Fibroblast of lung (primary cell): ENCODE measurements at regions not wholly inside any gene's neighbourhood (a gene's known extent, or its start where the extent isn't known, plus 50 kb on each side); places are given as distances from the start of the nearest gene placed in this dataset.
A peak's percentile ranks its signal among the peaks of the same experiment; 100 is the strongest.
"Not testable (repeated sequence)": the region's sequence is repeated elsewhere in the genome, so short reads cannot be mapped to it uniquely, and the experiment has no call there.

ENCODE experiments used
- DNase-seq, 2 donors: peaks; one replicate each; pipeline versions ENCODE4 v3.0.0 to v3.0.0-alpha.2; 2010; ENCODE audit warnings: low read depth in 2 of 2
- H2AFZ ChIP-seq: 2 replicates; pipeline ENCODE4 v1.5.1; 2012; ENCODE audit warnings: low read length, control low read depth, inconsistent platforms
- H3K27ac ChIP-seq: 2 replicates; pipeline ENCODE4 v1.5.1; 2011; ENCODE audit warnings: low read length, control low read depth; ENCODE audit not compliant: insufficient read depth
- H3K27me3 ChIP-seq: 2 replicates; pipeline ENCODE4 v1.5.1; 2011; ENCODE audit warnings: mild to moderate bottlenecking, low read length; ENCODE audit not compliant: control insufficient read depth, insufficient read depth
- H3K36me3 ChIP-seq: 2 replicates; pipeline ENCODE4 v1.5.1; 2011; ENCODE audit warnings: low read length; ENCODE audit not compliant: control insufficient read depth, insufficient read depth
- H3K4me1 ChIP-seq: 2 replicates; pipeline ENCODE4 v1.5.1; 2011; ENCODE audit warnings: low read length; ENCODE audit not compliant: control insufficient read depth, insufficient read depth; ENCODE audit errors: extremely low read depth
- H3K4me2 ChIP-seq: 2 replicates; pipeline ENCODE4 v1.5.1; 2011; ENCODE audit warnings: low read length, control low read depth; ENCODE audit not compliant: insufficient read depth; ENCODE audit errors: extremely low read depth
- H3K4me3 ChIP-seq, 4 experiments: fragments of 200-600 bp in 1 of 4; sonication (generic) in 1 of 4; replicated peaks in 1 of 4; 2 replicates each; pipeline ENCODE4 v1.5.1; 2011 to 2016; ENCODE audit warnings: low read length in 4 of 4, low read depth in 3 of 4, mild to moderate bottlenecking in 3 of 4, control low read depth in 2 of 4, inconsistent platforms in 1 of 4, mixed read lengths in 1 of 4; ENCODE audit not compliant: insufficient read depth in 1 of 4; ENCODE audit errors: control extremely low read depth in 1 of 4
- H3K79me2 ChIP-seq: 2 replicates; pipeline ENCODE4 v1.5.1; 2012; ENCODE audit warnings: mild to moderate bottlenecking, low read length, inconsistent platforms; ENCODE audit not compliant: control insufficient read depth, insufficient read depth
- H3K9ac ChIP-seq: 2 replicates; pipeline ENCODE4 v1.5.1; 2011; ENCODE audit warnings: mild to moderate bottlenecking, low read length, control low read depth; ENCODE audit not compliant: insufficient read depth
- H3K9me3 ChIP-seq: 2 replicates; pipeline ENCODE4 v1.5.1; 2012; ENCODE audit warnings: low read depth, low read length; ENCODE audit not compliant: control insufficient read depth, insufficient read depth
- H4K20me1 ChIP-seq: 2 replicates; pipeline ENCODE4 v1.5.1; 2011; ENCODE audit warnings: low read length; ENCODE audit not compliant: control insufficient read depth, insufficient read depth; ENCODE audit errors: extremely low read depth
- CTCF ChIP-seq, 2 donors: IDR thresholded peaks in 1 of 2; conservative IDR thresholded peaks in 1 of 2; 1 replicate in 1 of 2; 2 replicates in 1 of 2; pipeline ENCODE4 v1.5.1; 2011 to 2012; ENCODE audit warnings: low read length in 2 of 2, control low read depth in 1 of 2, inconsistent platforms in 1 of 2, low read depth in 1 of 2, mild to moderate bottlenecking in 1 of 2
- EZH2 ChIP-seq: IDR thresholded peaks from 2 replicates; pipeline ENCODE4 v1.5.1; 2012; ENCODE audit warnings: low read length, control low read depth, mild to moderate bottlenecking; ENCODE audit errors: missing control alignments

GRCh38 chr5:17336054-17336453 lies 118.6 kb downstream of the BASP1 start:
- no peak for DNase-seq
- no peak overlapping the region for H3K9ac ChIP-seq
- no peak overlapping the region for H3K4me2 ChIP-seq
- H2AFZ ChIP-seq, result no peak overlapping the region
- H4K20me1 ChIP-seq, result no peaks in the 10 kb centered on the region
- TF ChIP-seq CTCF (conservative IDR thresholded peaks at IDR 0.05 in 1 of 2, IDR thresholded peaks at IDR 0.05 in 1 of 2; ENCODE audit: low read depth in 1 of 2, low read length in 2 of 2), result no peak
- no peak for TF ChIP-seq EZH2
- H3K79me2 ChIP-seq, result no peaks in the 10 kb centered on the region
- no peak overlapping the region for H3K4me3 ChIP-seq
- H3K4me1 ChIP-seq, result no peaks in the 10 kb centered on the region
- H3K9me3 ChIP-seq, result no peaks in the 10 kb centered on the region
- no peaks in the 10 kb centered on the region for H3K36me3 ChIP-seq
- H3K27ac ChIP-seq, result no peak overlapping the region
- no peaks in the 10 kb centered on the region for H3K27me3 ChIP-seq

- not testable (repeated sequence) for H2AFZ ChIP-seq, H3K4me3 ChIP-seq, H3K27me3 ChIP-seq, H4K20me1 ChIP-seq, H3K4me2 ChIP-seq, H3K36me3 ChIP-seq, H3K4me1 ChIP-seq, H3K9me3 ChIP-seq, H3K79me2 ChIP-seq, DNase-seq, H3K9ac ChIP-seq, H3K27ac ChIP-seq
These were observed 119.3 kb downstream of the BASP1 start for GRCh38 chr5:17336723-17337122.

- H3K4me2 ChIP-seq, result no peak overlapping the region
- no peak overlapping the region for H2AFZ ChIP-seq
- no peaks in the 10 kb centered on the region for H4K20me1 ChIP-seq
- H3K9ac ChIP-seq, result no peak overlapping the region
- no peaks in the 10 kb centered on the region for H3K9me3 ChIP-seq
- TF ChIP-seq EZH2 (no peak), CTCF (conservative IDR thresholded peaks at IDR 0.05 in 1 of 2, IDR thresholded peaks at IDR 0.05 in 1 of 2; ENCODE audit: low read depth in 1 of 2, low read length in 2 of 2) (no peak)
- DNase-seq, result no peak
- H3K4me3 ChIP-seq, result no peak overlapping the region
- no peak overlapping the region for H3K27ac ChIP-seq
- no peaks in the 10 kb centered on the region for H3K79me2 ChIP-seq
- no peaks in the 10 kb centered on the region for H3K27me3 ChIP-seq
- H3K4me1 ChIP-seq, result no peaks in the 10 kb centered on the region
- no peaks in the 10 kb centered on the region for H3K36me3 ChIP-seq
These were observed 122.4 kb downstream of the BASP1 start for GRCh38 chr5:17339841-17340240.

GRCh38 chr5:17340379-17340778 lies 122.9 kb downstream of the BASP1 start:
- H3K4me1 ChIP-seq, result no peaks in the 10 kb centered on the region
- H2AFZ ChIP-seq, result no peak overlapping the region
- H4K20me1 ChIP-seq, result no peaks in the 10 kb centered on the region
- no peaks in the 10 kb centered on the region for H3K36me3 ChIP-seq
- H3K4me2 ChIP-seq, result no peak overlapping the region
- no peak overlapping the region for H3K9ac ChIP-seq
- DNase-seq, result peak; percentile 46 to 51
- no peaks in the 10 kb centered on the region for H3K9me3 ChIP-seq
- no peak overlapping the region for H3K4me3 ChIP-seq
- TF ChIP-seq CTCF (conservative IDR thresholded peaks at IDR 0.05 in 1 of 2, IDR thresholded peaks at IDR 0.05 in 1 of 2; ENCODE audit: low read depth in 1 of 2, low read length in 2 of 2) (no peak), EZH2 (no peak)
- H3K27ac ChIP-seq, result no peak overlapping the region
- H3K79me2 ChIP-seq, result no peaks in the 10 kb centered on the region
- H3K27me3 ChIP-seq, result no peaks in the 10 kb centered on the region
